Stimulated activated CD4-positive, alpha-beta T cell treated with anti-CD3 and anti-CD28 coated beads, Interleukin-1b, Interleukin-23, amount 100 ng/mL, for 24 hours (primary cell): ENCODE measurements at regions not wholly inside any gene's neighbourhood (a gene's known extent, or its start where the extent isn't known, plus 50 kb on each side); places are given as distances from the start of the nearest gene placed in this dataset.
"Not testable (repeated sequence)": the region's sequence is repeated elsewhere in the genome, so short reads cannot be mapped to it uniquely, and the experiment has no call there.

ENCODE experiments used
- DNase-seq, 4 experiments: peaks; one replicate each; pipeline ENCODE4 v3.0.0-alpha.2; 2020; ENCODE audit warnings: low read depth in 4 of 4, low spot score in 1 of 4

DNA sequence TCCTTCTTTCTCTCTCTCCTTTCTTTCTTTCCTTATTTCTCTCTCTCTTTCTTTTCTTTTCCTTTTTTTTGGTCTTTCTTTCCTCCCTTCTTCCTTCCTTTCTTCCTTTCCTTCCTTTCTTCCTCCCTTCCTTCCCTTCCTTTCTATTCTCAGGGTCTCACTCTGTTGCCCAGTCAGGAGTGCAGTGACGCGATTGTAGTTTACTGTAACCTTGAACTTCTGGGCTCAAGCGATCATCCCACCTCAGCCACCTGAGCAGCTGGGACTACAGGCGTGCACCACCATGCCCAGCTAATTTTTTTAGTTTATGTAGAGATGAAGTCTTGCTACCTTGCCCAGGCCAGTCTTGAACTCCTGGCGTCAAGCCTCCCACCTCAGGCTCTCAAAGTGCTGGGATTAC lies 83.8 kb upstream of the PPM1B start:
- no peak for DNase-seq

DNA sequence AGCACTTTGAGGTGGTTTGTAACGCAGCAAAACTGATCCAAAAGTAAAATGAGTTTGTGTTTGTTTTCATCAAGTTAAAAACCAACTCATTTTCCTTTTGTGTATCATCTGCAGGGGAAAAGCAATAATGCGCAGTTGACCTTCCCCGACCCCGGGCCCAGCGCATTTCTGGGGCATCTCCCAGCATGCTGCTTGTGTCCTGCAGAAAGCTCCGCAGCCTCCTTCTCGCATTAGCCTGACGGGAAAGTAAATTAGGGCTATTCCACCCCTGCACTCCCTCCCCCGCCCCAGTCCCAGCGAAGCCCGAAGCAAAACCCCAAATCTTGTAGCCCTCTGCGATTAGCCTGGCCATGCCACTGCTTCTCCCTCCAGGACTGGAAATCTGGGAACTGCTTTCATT lies 82.0 kb upstream of the PPM1B start:
- no peak for DNase-seq

DNA sequence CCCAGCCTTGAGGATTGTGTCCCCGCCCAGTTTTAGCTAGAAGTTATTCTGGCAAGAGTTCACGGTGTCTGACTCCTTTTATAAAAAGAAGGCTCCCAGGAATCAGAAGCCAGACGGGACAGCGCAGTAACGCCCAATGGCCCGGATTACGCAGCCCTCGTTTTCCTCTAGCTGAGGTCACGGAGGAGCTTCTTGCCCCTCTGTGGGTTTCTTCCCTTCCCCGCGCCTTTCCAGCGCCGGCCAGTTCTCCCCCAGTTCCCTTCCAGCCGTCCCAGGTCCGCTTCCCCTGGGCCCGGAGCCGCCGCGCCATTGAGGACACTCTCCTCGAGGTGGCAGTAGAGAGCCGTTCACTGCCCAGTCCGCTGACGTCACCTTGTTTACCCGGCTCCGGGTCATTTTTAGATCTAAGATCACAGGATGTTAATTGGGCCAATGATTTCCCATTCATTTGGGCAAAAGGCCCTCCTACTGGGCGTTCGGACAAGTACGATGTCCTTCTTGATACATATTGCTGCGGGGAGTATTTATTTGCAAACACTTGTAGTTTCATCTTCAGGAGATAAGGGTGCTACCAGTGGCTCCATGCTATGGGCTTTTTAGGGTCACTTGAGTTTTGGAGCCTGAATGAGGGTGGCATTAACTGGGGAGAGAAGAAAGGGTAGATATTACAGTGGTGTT lies 81.5 kb upstream of the PPM1B start:
- DNase-seq, result peak; percentile 69 to 82 (median 76)

DNA sequence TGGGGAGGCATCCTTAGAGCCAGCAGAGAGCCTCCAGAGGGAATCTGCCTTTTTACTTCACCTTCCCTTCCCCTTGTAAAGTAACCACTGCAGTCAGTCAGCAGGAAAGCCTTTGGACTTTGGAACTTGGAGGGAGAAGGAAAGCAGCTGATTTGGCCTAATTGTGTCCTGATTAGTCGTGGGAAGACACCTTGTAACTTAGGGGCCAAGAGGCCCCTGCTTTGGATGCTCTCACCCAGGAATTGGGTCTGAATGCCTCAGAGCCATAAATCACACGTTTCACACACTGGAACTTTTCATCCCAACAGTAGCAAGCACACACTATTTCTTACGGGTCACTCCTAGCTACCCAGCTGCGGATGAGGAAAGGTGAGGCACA lies 81.0 kb upstream of the PPM1B start:
- no peak for DNase-seq

DNA sequence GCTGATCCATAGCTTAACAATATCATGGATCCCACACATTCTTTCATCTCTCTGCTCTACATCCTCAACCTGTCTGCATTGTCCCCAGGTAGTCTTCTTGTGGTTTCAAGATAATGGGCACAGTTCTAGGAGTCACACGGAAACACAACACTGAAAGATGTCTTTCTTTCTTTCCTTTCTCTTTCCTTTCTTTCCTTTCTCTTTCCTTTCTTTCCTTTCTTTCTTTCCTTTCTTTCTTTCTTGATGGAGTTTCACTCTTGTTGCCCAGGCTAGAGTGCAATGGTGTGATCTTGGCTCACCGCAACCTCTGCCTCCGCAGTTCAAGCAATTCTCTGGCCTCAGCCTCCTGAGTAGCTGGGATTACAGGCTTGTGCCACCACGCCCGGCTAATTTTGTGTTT lies 76.2 kb upstream of the PPM1B start:
- not testable (repeated sequence) for DNase-seq

DNA sequence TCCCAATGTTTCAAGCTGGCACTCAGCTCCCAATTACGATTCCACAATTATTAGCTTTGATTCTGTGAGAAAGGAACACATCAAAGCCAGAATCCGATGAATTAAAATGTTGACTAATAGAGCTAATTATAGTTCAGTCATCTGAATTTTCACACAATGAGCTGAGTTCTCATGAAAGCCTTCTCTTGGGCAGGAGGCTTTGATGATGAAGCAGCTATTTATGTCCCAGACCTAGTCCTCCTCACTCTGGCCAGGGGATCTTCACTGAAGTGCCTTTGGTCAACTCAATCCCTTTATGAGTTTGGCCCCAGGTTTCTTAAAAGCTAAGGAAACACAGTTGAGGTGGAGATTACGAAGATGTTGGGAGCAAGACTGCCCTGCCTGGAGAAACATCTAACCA lies 74.7 kb upstream of the PPM1B start:
- no peak for DNase-seq

DNA sequence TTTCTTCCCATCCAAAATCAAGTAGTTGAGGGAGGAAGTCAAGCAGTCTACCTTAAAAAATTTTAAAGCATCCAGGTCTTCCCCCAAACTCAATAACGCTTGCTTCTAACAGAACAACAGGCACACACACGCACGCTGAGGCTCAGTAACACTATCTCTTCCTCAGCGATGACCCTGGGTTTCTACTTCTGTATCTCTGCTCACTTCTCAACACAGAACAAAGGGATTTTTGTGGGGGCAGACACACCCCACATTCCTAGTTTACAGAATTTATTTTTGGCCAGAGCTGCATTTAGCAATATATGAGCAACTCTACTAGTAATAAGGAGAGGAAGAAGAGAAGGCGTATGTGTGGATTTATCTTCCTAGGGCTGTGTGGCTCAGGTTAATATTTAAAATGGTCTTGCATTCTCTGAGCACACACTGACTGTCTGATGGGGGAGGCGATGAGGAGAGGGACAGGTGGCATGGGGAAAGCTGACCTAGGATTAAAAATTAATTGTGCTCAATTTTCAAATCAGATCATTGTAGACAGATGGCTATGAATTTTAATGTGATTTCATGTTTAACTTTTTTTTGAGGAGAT lies 71.3 kb upstream of the PPM1B start:
- no peak for DNase-seq

DNA sequence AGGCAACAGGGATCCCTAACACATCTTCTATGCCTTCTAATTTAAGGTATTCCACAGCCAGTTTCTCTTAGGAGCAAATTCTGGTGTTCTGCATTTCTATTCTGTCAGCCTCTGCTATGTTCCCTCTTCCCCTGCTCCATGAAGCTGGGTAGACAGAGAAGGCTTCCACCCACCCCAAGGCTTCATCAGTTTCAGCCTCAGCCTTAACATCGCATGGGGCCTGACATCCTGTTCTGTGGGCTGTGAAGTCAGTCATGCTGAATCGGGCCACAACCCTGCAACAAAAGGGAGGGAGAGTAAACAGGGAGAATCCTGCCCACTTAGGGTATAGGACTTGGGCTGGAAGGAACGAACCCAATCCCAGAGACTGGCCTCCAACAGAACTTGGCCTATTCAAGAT lies 70.6 kb upstream of the PPM1B start:
- DNase-seq, result no peak

DNA sequence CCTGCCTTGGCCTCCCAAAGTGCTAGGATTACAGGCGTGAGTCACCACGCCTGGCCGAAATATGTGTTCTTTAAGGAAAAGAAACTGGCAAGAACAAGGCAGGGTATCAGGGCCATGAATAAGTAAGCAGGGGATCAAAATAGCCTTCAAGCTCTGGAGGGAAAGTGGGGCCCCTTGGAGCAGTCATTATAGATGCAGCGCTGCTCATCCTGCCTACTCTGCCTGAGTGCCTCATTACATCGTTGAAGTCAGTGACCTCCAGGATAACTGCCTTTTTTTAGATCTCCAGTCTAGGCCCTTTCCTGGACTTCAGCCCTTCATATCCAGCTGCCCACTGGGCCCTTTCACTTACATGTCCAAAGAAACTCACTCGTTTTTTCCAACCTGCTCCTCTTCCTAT lies 69.8 kb upstream of the PPM1B start:
- DNase-seq, result no peak

DNA sequence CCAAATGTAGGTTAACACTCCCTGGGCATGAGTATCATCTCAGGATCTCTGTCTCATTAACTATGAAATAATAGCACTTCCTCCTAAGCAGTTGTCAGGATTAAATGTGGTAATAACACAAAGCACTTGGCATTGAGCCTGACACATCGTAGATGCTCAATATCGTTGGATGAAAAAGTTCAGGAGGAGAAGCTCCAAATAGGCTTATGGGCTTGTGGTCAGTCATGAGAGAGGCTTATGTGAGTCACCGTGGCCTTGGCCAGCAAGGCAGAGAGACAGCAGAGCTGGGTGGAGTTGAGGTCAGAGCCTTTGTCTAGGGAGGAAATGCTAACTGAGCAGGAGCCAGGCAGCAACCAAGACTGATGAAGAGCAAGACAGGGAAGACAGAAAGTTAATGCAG lies 68.3 kb upstream of the PPM1B start:
- no peak for DNase-seq

DNA sequence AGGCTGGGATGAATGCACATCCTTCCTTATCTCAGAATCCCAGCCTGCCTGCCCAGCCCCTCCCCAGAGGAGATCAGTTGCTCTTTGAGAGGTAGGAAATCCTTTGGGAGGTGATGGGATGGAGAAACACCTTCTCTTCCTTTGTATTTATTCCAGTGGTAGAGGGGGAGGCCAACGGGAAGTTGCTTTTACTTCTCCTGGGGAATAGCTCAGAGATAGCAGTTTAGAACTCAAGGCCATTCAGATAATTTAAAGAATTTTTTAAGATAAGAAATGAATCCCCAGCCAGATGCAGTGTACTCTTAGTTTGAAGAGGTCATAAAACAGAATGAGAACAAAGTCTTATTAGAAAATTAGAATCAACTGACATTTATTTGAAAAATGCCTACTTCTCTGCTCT lies 67.4 kb upstream of the PPM1B start:
- no peak for DNase-seq

DNA sequence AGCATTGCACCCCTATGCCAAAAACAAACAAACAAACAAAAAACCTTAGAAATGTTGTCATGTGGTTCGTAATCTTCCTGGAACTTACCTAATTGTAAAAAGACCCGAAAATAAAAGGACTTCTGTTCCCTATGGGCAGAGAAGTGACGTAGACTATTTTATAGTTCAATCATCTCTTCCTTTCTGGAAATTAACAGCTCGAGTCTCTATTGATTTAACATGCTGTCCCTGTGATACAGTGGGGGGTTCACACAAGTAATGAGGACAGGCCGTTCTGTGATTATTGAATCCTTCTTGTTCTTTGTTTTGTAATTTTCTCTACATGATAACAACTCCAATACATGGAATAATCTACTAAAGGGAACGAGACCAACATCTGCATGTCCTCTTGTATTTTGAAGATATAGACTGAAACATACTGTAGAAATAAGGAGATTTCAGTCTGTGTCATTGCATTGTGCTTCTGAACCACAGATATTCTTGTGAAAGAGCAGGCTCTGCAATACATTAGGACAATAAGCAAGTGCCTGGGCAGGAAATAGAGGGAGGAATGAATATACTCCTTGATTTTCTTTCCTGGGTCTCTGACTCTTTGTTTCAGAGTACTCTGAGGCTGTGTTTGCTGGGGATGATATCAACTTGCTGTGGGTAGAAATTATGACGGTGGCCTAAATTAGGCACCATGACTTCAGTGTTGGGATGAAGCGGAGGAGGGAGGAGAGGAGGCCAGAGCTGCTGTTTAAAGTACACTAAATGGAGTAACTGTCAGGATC lies 65.7 kb upstream of the PPM1B start:
- DNase-seq, result no peak

DNA sequence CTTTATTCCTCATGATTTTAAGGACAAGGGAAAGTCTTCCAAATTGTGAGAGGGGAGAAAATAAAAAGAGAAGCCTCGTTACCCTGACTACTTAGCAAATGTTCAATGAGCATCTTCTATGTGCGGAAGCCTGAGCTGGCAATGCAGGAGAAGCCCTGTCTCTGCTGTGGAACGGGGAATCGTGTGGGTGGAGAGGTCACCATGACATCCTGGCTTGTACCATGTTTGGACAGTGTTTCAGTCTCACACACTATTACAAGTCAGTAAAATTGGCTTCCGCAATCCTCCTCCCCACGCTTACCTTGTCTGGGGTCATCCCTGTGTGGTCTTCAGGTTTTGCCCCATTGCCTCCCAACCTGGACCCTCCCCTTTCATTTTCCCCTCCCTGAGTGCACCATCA lies 65.0 kb upstream of the PPM1B start:
- DNase-seq, result no peak

DNA sequence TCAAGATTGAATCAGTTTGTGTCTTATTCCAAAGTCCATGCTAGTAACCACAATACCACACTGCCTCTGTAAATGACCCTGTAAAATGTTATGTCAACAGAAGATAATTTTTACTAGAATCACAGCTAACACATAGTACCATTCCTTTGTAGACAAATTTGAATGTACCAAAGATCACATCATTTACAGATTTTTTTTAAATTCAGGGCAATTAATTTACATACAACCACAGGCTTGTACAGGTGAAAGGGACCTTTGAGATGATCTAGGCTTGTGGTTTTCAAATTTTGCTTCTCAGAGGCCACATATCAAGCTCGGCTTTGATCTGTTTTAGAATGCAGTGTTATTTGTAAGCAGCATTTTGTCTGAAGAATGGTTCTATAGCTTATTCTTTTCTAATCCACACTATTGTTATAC lies 63.8 kb upstream of the PPM1B start:
- no peak for DNase-seq

DNA sequence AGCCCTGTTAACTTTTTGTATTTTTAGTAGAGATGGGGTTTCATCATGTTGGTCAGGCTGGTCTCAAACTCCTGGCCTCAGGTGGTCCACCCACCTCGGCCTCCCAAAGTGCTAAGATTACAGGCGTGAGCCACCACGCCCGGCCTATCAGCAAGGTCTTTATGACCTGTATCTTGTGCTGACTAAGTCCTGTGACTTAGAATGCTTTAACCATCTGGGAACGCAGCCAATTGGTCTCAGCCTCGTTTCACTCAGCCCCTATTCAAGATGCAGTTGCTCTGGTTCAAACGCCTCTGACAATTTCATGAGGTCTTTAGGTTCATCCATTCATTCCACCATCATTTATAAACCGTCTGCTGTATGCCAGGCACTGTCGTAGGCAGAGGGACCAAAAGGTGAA lies 62.2 kb upstream of the PPM1B start:
- DNase-seq, result not testable (repeated sequence)

DNA sequence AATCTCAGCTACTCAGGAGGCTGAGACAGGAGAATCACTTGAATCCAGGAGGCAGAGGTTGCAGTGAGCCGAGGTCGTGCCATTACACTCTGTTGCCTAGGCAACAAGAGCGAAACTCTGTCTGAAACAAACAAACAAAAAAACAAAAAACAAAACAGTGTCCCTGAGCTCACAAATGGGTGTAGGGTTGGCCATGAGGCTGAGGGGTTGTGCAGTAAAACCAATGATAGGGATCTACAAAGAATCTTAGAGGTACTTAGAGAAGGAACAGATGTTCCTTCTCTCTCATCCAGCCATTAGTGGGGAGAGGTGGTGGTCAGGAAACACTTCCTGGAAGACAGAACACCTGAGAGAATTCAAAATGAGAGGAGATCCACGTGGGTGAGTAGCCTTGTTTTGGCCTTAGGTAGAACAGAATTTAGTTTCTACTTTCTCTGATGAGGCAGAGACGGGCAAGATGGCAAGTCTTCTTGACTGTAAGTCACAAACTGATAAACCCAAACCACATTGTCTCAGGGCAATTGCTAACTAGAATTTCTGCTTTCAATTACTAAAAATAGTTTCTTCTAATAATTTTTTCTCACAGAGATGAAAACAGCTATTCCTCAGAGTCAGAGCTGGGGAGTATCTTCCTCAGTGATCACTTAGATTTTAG lies 61.5 kb upstream of the PPM1B start:
- no peak for DNase-seq

DNA sequence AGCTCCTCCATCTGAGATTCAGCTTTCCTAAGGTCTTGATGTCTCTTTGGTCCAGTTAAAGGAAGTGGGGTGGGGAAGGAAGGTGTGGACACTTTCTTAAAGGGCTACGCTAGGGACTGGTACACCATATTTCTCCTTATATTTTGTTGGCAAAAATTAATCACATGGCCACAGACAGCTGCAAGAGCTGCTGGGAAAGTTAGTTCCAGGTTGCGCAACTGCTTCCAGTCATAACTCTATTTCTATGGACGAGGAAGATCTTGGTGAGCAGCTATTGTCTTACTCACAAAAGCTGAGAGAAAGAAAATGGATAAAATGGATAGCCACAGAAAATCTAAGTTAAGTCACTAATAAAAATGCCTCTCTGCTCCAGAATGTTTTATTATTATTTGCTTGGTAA lies 60.7 kb upstream of the PPM1B start:
- DNase-seq, result no peak

DNA sequence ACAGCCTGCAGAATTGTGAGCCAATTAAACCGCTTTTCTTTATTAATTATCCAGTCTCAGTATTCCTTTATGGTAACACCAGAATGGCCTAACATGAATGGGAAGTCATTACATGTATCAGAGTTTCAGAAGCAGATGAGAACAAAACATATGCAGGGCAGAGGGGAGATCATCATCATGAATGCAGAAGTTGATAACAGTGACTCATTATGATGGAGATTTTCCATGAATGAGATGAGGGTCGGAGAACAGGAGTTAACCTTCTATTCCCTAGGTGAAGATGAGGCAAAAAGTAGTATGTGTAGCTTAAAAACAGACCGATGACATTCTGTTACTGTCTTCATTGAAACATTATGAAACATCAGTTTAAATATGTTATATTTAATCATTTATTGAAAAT lies 59.5 kb upstream of the PPM1B start:
- DNase-seq, result no peak

DNA sequence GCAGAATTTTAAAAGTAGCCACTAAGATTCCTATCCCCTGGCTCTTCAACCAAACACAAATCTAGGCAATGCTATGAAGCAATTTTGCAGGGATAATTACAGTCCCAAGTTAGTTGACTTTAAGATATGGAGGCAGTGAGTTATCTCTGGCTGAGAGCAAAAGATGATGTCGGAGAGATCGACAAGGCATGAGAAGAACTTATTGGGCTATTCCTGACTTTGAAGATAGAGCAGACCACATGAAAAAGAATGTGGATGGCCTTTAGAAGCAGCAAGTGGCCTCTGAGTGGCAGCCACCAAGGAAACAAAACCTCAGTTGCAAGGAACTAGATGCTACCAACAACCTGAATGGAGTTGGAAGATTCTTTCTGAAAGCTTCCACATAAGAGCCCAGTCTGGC lies 58.2 kb upstream of the PPM1B start:
- DNase-seq, result no peak

DNA sequence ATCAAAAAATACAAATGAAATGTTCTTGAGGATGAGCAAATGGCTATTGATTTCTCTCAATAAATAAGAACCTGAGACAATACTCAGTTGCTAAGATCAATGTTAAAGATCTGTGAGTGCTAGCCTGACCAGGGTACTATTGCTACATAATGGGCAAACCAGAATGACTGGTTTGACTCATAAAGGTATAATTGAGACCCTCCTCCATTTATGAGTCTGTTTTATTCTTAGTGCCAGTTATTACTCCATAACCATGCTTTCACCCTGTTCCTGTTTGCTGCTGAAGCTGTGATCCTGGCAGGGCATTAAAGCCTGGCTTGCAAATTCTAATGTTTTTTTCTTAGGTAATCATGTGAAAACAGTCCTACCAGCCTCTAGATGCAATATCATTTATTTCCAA lies 56.6 kb upstream of the PPM1B start:
- no peak for DNase-seq

DNA sequence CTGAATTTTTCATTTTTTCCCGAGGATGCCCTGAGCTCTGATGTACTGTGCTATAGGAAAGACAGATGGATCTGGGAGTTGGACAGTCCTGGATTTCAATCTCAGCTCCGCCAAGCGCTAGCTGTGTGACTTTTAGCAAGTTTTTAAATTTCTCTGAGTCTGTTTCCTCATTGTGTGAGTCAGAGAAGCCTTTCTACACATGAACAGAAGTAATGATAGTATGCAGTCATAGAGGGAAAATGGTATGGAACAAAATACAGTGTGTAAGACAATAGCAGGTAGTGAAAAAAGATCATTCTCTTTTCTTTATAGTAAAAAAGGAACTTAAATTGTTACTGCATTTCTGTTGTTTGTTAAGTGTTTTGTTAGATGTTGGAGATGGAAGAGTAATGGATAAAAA lies 52.4 kb upstream of the PPM1B start:
- no peak for DNase-seq

DNA sequence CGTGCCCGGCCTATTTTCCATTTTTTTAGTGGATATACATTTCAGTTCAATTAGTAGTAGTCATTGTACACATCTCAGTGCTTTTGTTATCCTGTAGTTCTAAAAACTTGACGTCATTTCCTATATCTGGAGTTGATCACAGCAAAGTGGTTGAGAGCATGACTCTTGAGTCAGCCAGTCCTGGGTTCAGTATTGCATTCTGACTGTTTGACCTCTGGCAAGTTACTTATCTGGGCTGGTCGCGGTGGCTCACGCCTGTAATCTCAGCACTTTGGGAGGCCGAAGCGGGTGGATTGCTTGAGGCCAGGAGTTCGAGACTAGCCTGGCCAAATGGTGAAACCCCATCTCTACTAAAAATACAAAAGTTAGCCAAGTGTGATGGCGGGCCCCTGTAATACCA lies 50.4 kb upstream of the PPM1B start:
- no peak for DNase-seq
